HUES64 (cell line): ENCODE measurements at regions not wholly inside any gene's neighbourhood (a gene's known extent, or its start where the extent isn't known, plus 50 kb on each side); places are given as distances from the start of the nearest gene placed in this dataset.

ENCODE experiments used
- H3K27ac ChIP-seq: 2 replicates; pipeline ENCODE4 v1.7.0; 2013; ENCODE audit warnings: low read depth, low read length, inconsistent platforms
- H3K27me3 ChIP-seq: 2 replicates; pipeline ENCODE4 v1.6.1; 2013; ENCODE audit warnings: mild to moderate bottlenecking, low read length; ENCODE audit not compliant: insufficient read depth
- H3K36me3 ChIP-seq: 2 replicates; pipeline ENCODE4 v1.6.1; 2013; ENCODE audit warnings: mild to moderate bottlenecking, low read length; ENCODE audit not compliant: insufficient read depth
- H3K4me1 ChIP-seq: 2 replicates; pipeline ENCODE4 v1.6.1; 2013; ENCODE audit warnings: mild to moderate bottlenecking, low read length, moderate library complexity; ENCODE audit not compliant: insufficient read depth
- H3K4me3 ChIP-seq: 2 replicates; pipeline ENCODE4 v1.5.1; 2013; ENCODE audit warnings: mild to moderate bottlenecking, low read length, moderate library complexity
- H3K9ac ChIP-seq: 2 replicates; pipeline ENCODE4 v1.6.1; 2013; ENCODE audit warnings: mild to moderate bottlenecking, low read depth, low read length
- H3K9me3 ChIP-seq: 2 replicates; pipeline ENCODE4 v1.6.1; 2013; ENCODE audit warnings: low read depth, low read length; ENCODE audit not compliant: insufficient read depth
- WGBS: fragments of 150-250, 120-280 bp; methylation state at CpG from one replicate; pipeline ENCODE4 v1.1.7; 2013; ENCODE audit warnings: missing lambda C conversion rate; 5-methylcytosine and 5-hydroxymethylcytosine counted together

GRCh38 chr10:60615541-60615940 is 162.7 kb upstream of the CDK1 start:
- Histone ChIP-seq H3K9ac (no peak overlapping the region), H3K27me3 (no peaks in the 10 kb centered on the region), H3K36me3 (no peaks in the 10 kb centered on the region), H3K9me3 (no peaks in the 10 kb centered on the region), H3K27ac (no peak overlapping the region), H3K4me3 (no peak overlapping the region), H3K4me1 (peaks cover 11% of the 10 kb centered on the region; the same call in 1 of the 2 replicates)
- WGBS = no CpG with 5 or more reads among the region's 1 CpG

GRCh38 chr10:60614363-60614762 is 163.9 kb upstream of the CDK1 start:
- H3K4me1 ChIP-seq = peaks cover 11% of the 10 kb centered on the region; the same call in 1 of the 2 replicates
- no peaks in the 10 kb centered on the region for H3K36me3 ChIP-seq
- no peaks in the 10 kb centered on the region for H3K9me3 ChIP-seq
- H3K27ac ChIP-seq = no peak overlapping the region
- no peak overlapping the region for H3K9ac ChIP-seq
- WGBS = 88% methylated on average over 1 of the region's 2 CpGs
- H3K27me3 ChIP-seq = no peaks in the 10 kb centered on the region
- no peak overlapping the region for H3K4me3 ChIP-seq

- Histone ChIP-seq H3K9ac (no peak overlapping the region), H3K36me3 (no peaks in the 10 kb centered on the region), H3K4me3 (no peak overlapping the region), H3K27me3 (no peaks in the 10 kb centered on the region), H3K9me3 (no peaks in the 10 kb centered on the region), H3K27ac (no peak overlapping the region), H3K4me1 (peaks cover 11% of the 10 kb centered on the region; the same call in 1 of the 2 replicates)
- 96% methylated on average over 2 of the region's 2 CpGs for WGBS
Measured at GRCh38 chr10:60613434-60613833, 164.8 kb upstream of the CDK1 start.

GRCh38 chr10:60611291-60611747 is 167.0 kb upstream of the CDK1 start:
- Histone ChIP-seq H3K4me1 (peaks cover 11% of the 10 kb centered on the region; the same call in 1 of the 2 replicates), H3K27ac (no peak overlapping the region), H3K27me3 (no peaks in the 10 kb centered on the region), H3K9me3 (no peaks in the 10 kb centered on the region), H3K36me3 (no peaks in the 10 kb centered on the region), H3K4me3 (no peak overlapping the region), H3K9ac (no peak overlapping the region)
- WGBS = 80% methylated on average over 5 of the region's 5 CpGs

GRCh38 chr10:60607372-60607771 is 170.9 kb upstream of the CDK1 start:
- Histone ChIP-seq H3K4me1 (peaks cover 11% of the 10 kb centered on the region; the same call in 1 of the 2 replicates), H3K9ac (no peak overlapping the region), H3K4me3 (no peak overlapping the region), H3K27me3 (no peaks in the 10 kb centered on the region), H3K36me3 (no peaks in the 10 kb centered on the region), H3K27ac (no peak overlapping the region), H3K9me3 (no peaks in the 10 kb centered on the region)
- WGBS = 91% methylated on average over 3 of the region's 3 CpGs

- WGBS = 85% methylated on average over 2 of the region's 2 CpGs
- H3K9ac ChIP-seq = no peak overlapping the region
- H3K36me3 ChIP-seq = no peaks in the 10 kb centered on the region
- no peak overlapping the region for H3K27ac ChIP-seq
- no peak overlapping the region for H3K4me3 ChIP-seq
- H3K27me3 ChIP-seq = no peaks in the 10 kb centered on the region
- H3K4me1 ChIP-seq = peaks cover 8% of the 10 kb centered on the region; the same call in 1 of the 2 replicates
- no peaks in the 10 kb centered on the region for H3K9me3 ChIP-seq
Measured at GRCh38 chr10:60606343-60607080, 171.8 kb upstream of the CDK1 start.

GRCh38 chr10:60605476-60605875 is 172.8 kb upstream of the CDK1 start:
- Histone ChIP-seq H3K4me3 (no peak overlapping the region), H3K9ac (no peak overlapping the region), H3K4me1 (no peaks in the 10 kb centered on the region), H3K27me3 (no peaks in the 10 kb centered on the region), H3K36me3 (no peaks in the 10 kb centered on the region), H3K9me3 (no peaks in the 10 kb centered on the region), H3K27ac (no peak overlapping the region)

GRCh38 chr10:60604342-60604741 is 173.9 kb upstream of the CDK1 start:
- Histone ChIP-seq H3K9ac (no peak overlapping the region), H3K36me3 (no peaks in the 10 kb centered on the region), H3K4me3 (no peak overlapping the region), H3K27me3 (no peaks in the 10 kb centered on the region), H3K9me3 (no peaks in the 10 kb centered on the region), H3K4me1 (no peaks in the 10 kb centered on the region), H3K27ac (no peak overlapping the region)
- 86% methylated on average over 1 of the region's 1 CpG for WGBS

- Histone ChIP-seq H3K27ac (no peak overlapping the region), H3K9me3 (no peaks in the 10 kb centered on the region), H3K36me3 (no peaks in the 10 kb centered on the region), H3K4me1 (peaks cover 9% of the 10 kb centered on the region), H3K4me3 (no peak overlapping the region), H3K27me3 (no peaks in the 10 kb centered on the region), H3K9ac (no peak overlapping the region)
- 92% methylated on average over 1 of the region's 1 CpG for WGBS
Measured at GRCh38 chr10:60597513-60597912, 180.8 kb upstream of the CDK1 start.

GRCh38 chr10:60595852-60596251 is 182.4 kb upstream of the CDK1 start:
- H3K27me3 ChIP-seq = no peaks in the 10 kb centered on the region
- no peak overlapping the region for H3K4me3 ChIP-seq
- H3K4me1 ChIP-seq = peaks cover 9% of the 10 kb centered on the region
- H3K27ac ChIP-seq = no peak overlapping the region
- no peaks in the 10 kb centered on the region for H3K9me3 ChIP-seq
- H3K9ac ChIP-seq = no peak overlapping the region
- WGBS = 94% methylated on average over 2 of the region's 3 CpGs
- H3K36me3 ChIP-seq = no peaks in the 10 kb centered on the region

GRCh38 chr10:60594476-60595051 is 183.7 kb upstream of the CDK1 start:
- Histone ChIP-seq H3K36me3 (no peaks in the 10 kb centered on the region), H3K4me1 (peaks cover 9% of the 10 kb centered on the region), H3K27me3 (no peaks in the 10 kb centered on the region), H3K4me3 (no peak overlapping the region), H3K27ac (no peak overlapping the region), H3K9me3 (no peaks in the 10 kb centered on the region), H3K9ac (no peak overlapping the region)
- no CpG with 5 or more reads among the region's 1 CpG for WGBS
